ENCODE measurements at regions not wholly inside any gene's neighbourhood (a gene's known extent, or its start where the extent isn't known, plus 50 kb on each side); places are given as distances from the start of the nearest gene placed in this dataset.
A peak's percentile ranks its signal among the peaks of the same experiment; 100 is the strongest.

GRCh38 chr15:98551936-98552562 is 96.3 kb upstream of the IGF1R start:
- no peak overlapping the region for H3K4me3 ChIP-seq
- H3K9me3 ChIP-seq: no peaks in the 10 kb centered on the region
- intact Hi-C loops (cut with DNase I): no loop called here
- H3K4me1 ChIP-seq: peaks cover 0 to 22% (median 11%) of the 10 kb centered on the region in 3 donors
- H3K27ac ChIP-seq: no peak overlapping the region
- TF ChIP-seq POLR2A (IDR thresholded peaks at IDR 0.05): no peak
- TF ChIP-seq CTCF (IDR thresholded peaks at IDR 0.05): no peak
- peaks cover 0 to 8% (median 0%) of the 10 kb centered on the region in 4 donors for H3K27me3 ChIP-seq
- no peaks in the 10 kb centered on the region for H3K36me3 ChIP-seq
- no peak for DNase-seq
- WGBS, 2 donors: 77 to 79% methylated on average over 7 to 11 of the region's 11 CpGs

- 83% methylated on average over 5 to 6 of the region's 6 CpGs for WGBS, 2 donors
- TF ChIP-seq CTCF (IDR thresholded peaks at IDR 0.05): no peak
- no peak for TF ChIP-seq POLR2A (IDR thresholded peaks at IDR 0.05)
- H3K36me3 ChIP-seq: no peaks in the 10 kb centered on the region
- no peaks in the 10 kb centered on the region for H3K27me3 ChIP-seq
- intact Hi-C loops (cut with DNase I): no loop called here
- H3K4me1 ChIP-seq: no peaks in the 10 kb centered on the region
- DNase-seq: no peak
- no peak overlapping the region for H3K27ac ChIP-seq
- no peaks in the 10 kb centered on the region for H3K9me3 ChIP-seq
- no peak overlapping the region for H3K4me3 ChIP-seq
These were observed 93.8 kb upstream of the IGF1R start for GRCh38 chr15:98554272-98555172.

GRCh38 chr15:98555173-98555515 is 93.2 kb upstream of the IGF1R start:
- DNase-seq: no peak
- Histone ChIP-seq H3K27ac (no peak overlapping the region), H3K27me3 (no peaks in the 10 kb centered on the region), H3K4me3 (no peak overlapping the region), H3K36me3 (no peaks in the 10 kb centered on the region), H3K9me3 (no peaks in the 10 kb centered on the region), H3K4me1 (peaks cover 0 to 6% (median 0%) of the 10 kb centered on the region in 3 donors)
- no peak for TF ChIP-seq POLR2A (IDR thresholded peaks at IDR 0.05)
- no peak for TF ChIP-seq CTCF (IDR thresholded peaks at IDR 0.05)
- intact Hi-C loops (cut with DNase I): no loop called here

- WGBS, 2 donors: 92 to 98% methylated on average over 4 of the region's 4 CpGs
- TF ChIP-seq CTCF (IDR thresholded peaks at IDR 0.05) (no peak), POLR2A (IDR thresholded peaks at IDR 0.05) (no peak)
- H3K4me3 ChIP-seq: no peak overlapping the region
These were observed 92.0 kb upstream of the IGF1R start for GRCh38 chr15:98556321-98556720.

GRCh38 chr15:98560338-98560737 is 88.0 kb upstream of the IGF1R start:
- Histone ChIP-seq H3K36me3 (no peaks in the 10 kb centered on the region), H3K9me3 (no peaks in the 10 kb centered on the region), H3K27ac (peak overlapping the region in 2 of 4 donors; percentile 6 to 23), H3K4me3 (no peak overlapping the region), H3K4me1 (peaks cover 5 to 28% (median 5%) of the 10 kb centered on the region in 3 donors), H3K27me3 (no peaks in the 10 kb centered on the region)
- no peak for DNase-seq
- WGBS, 2 donors: 41 to 43% methylated on average over 5 of the region's 5 CpGs
- intact Hi-C loops (cut with DNase I): no loop called here
- TF ChIP-seq CTCF (IDR thresholded peaks at IDR 0.05) (no peak), POLR2A (IDR thresholded peaks at IDR 0.05) (no peak)

More at GRCh38 chr15:98556321-98556720, 92.0 kb upstream of the IGF1R start:
- Histone ChIP-seq H3K27me3 (no peaks in the 10 kb centered on the region), H3K9me3 (no peaks in the 10 kb centered on the region), H3K4me1 (peaks cover 0 to 13% (median 0%) of the 10 kb centered on the region in 3 donors), H3K27ac (no peak overlapping the region), H3K36me3 (no peaks in the 10 kb centered on the region)
- DNase-seq: no peak
- intact Hi-C loops (cut with DNase I): no loop called here

Measured in esophagus squamous epithelium (tissue), 5 donors.